Upper lobe of right lung (tissue), 1 donor: ENCODE measurements at regions not wholly inside any gene's neighbourhood (a gene's known extent, or its start where the extent isn't known, plus 50 kb on each side); places are given as distances from the start of the nearest gene placed in this dataset.

Source experiments
- ATAC-seq: fragments of 200-7000 bp; cut with Tn5 transposase; one replicate; pipeline ENCODE4 v1.9.1; 2020; ENCODE audit warnings: mild to moderate bottlenecking, moderate library complexity
- DNase-seq: peaks from one replicate; pipeline ENCODE4 v3.0.0-alpha.2; 2020
- H3K27ac ChIP-seq: fragments of 200-600 bp; one replicate; pipeline ENCODE4 v1.8.0; 2022
- H3K27me3 ChIP-seq: fragments of 200-600 bp; one replicate; pipeline ENCODE4 v1.8.0; 2022; ENCODE audit warnings: mild to moderate bottlenecking
- H3K36me3 ChIP-seq: fragments of 200-600 bp; one replicate; pipeline ENCODE4 v1.8.0; 2022
- H3K4me1 ChIP-seq: fragments of 200-600 bp; one replicate; pipeline ENCODE4 v1.8.0; 2022
- H3K4me3 ChIP-seq: fragments of 200-600 bp; one replicate; pipeline ENCODE4 v1.8.0; 2022; ENCODE audit warnings: mild to moderate bottlenecking
- H3K9me3 ChIP-seq: fragments of 200-600 bp; one replicate; pipeline ENCODE4 v1.8.0; 2022
- intact Hi-C: fragments of 100-400 bp; cut with DNase I; formaldehyde crosslinking; loops from one replicate; pipeline ENCODE4 v1.11.0; 2022
- TF ChIP-seq, protein P1 (sequence below): fragments of 200-600 bp; IDR thresholded peaks from one replicate; pipeline ENCODE4 v1.8.0; 2022; ENCODE audit warnings: antibody characterized with exemption
- donor health status: DM: no; HTN: yes; CAD: no; lungs with severe emphysema.

DNA sequence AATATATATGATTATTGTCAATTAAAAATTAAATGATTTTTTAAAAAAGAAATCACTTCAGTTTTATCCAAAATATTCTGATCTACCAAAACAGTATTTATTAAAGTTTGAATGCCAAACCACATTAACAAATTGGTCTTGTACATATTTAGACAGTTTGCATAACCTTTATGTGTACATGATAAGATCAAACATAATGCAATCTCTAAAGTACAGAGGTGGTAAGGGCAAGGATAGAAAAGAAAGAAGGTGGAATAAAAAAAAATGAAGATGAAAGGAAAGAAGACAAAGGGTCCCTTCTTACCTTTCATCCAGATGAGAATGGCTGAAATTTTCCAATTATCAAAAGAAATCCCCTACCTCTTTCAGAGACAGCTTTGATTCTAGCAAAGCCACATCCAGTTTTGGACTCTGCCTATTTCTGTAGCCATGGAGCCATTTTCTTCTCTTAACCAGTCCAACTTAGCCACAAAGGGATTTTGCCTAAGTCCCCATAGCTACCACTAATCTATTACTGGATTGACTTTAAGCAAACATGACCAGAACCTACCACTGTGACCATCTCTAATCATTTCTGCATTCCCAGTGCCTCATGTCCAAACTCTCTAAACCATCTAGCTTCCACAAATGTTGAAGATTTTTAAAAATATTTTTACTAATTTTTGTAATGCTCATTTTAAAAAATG, 133.3 kb upstream of the TRPM3 start:
- ATAC-seq, result no peak

DNA sequence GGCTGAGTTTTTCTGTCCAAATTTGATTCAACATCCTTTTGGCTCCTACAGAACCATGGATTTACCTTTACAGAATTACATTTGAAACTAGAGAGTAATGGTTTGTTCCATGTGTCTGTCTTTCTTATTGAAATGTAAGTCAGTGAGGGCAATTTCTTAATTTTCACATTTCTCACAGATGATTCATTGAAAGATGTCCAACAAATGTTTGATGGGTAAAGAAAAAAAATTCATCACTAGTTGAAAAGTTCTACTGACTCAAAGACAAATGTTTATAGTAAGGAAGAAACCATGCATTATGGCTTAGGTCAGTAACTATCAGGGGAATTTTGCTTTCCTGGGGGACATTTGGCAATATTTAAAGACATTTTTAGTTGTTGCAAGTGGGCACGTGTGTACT, 131.6 kb upstream of the TRPM3 start:
- Histone ChIP-seq H3K27me3 (no peaks in the 10 kb centered on the region), H3K36me3 (no peaks in the 10 kb centered on the region), H3K27ac (no peak overlapping the region), H3K4me1 (no peaks in the 10 kb centered on the region), H3K4me3 (no peak overlapping the region), H3K9me3 (no peaks in the 10 kb centered on the region)
- TF ChIP-seq, protein P1, sequence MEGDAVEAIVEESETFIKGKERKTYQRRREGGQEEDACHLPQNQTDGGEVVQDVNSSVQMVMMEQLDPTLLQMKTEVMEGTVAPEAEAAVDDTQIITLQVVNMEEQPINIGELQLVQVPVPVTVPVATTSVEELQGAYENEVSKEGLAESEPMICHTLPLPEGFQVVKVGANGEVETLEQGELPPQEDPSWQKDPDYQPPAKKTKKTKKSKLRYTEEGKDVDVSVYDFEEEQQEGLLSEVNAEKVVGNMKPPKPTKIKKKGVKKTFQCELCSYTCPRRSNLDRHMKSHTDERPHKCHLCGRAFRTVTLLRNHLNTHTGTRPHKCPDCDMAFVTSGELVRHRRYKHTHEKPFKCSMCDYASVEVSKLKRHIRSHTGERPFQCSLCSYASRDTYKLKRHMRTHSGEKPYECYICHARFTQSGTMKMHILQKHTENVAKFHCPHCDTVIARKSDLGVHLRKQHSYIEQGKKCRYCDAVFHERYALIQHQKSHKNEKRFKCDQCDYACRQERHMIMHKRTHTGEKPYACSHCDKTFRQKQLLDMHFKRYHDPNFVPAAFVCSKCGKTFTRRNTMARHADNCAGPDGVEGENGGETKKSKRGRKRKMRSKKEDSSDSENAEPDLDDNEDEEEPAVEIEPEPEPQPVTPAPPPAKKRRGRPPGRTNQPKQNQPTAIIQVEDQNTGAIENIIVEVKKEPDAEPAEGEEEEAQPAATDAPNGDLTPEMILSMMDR, result no peak
- intact Hi-C loops, result no loop called here
- DNase-seq (no peak), ATAC-seq (no peak)

More for the DNA sequence above, 133.3 kb upstream of the TRPM3 start:
- Histone ChIP-seq H3K4me1 (no peaks in the 10 kb centered on the region), H3K27me3 (no peaks in the 10 kb centered on the region), H3K27ac (no peak overlapping the region), H3K9me3 (no peaks in the 10 kb centered on the region), H3K4me3 (no peak overlapping the region), H3K36me3 (no peaks in the 10 kb centered on the region)
- intact Hi-C loops, result no loop called here
- TF ChIP-seq, protein P1, result no peak
- no peak for DNase-seq

DNA sequence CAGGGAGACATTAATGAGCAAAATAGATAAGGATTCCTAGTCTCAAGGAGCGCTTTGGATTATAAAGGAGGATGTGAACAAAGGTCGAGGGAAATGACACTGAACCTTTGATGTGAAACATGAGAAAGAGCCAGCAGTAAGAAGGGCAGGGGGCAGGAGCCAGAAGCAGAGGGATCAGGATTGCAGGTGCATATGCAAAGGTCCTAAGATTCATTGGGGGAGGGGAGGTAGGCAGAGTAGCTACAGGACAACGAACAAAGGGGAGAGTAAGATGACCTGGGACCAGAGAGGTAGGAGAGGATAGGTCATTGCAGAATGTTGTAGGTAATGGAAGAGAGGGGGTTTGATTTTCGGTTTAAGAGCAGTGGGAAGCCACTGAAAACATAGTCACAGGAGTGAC, 129.2 kb upstream of the TRPM3 start:
- intact Hi-C loops, result no loop called here
- H3K9me3 ChIP-seq, result no peaks in the 10 kb centered on the region
- no peak overlapping the region for H3K4me3 ChIP-seq
- DNase-seq (no peak), ATAC-seq (no peak)
- no peaks in the 10 kb centered on the region for H3K27me3 ChIP-seq
- no peak overlapping the region for H3K27ac ChIP-seq
- TF ChIP-seq, protein P1, result no peak
- H3K4me1 ChIP-seq, result no peaks in the 10 kb centered on the region
- H3K36me3 ChIP-seq, result no peaks in the 10 kb centered on the region

- TF ChIP-seq, protein P1, result peak; percentile 65
- intact Hi-C loops, result loop anchor here (10.0 kb wide), 1 partner anchor 605 kb away; no protein-coding TSS in a partner anchor
- no peaks in the 10 kb centered on the region for H3K4me1 ChIP-seq
- H3K4me3 ChIP-seq, result no peak overlapping the region
- ATAC-seq (peak; percentile 82), DNase-seq (no peak)
- no peaks in the 10 kb centered on the region for H3K9me3 ChIP-seq
- no peaks in the 10 kb centered on the region for H3K36me3 ChIP-seq
- H3K27me3 ChIP-seq, result no peaks in the 10 kb centered on the region
- H3K27ac ChIP-seq, result no peak overlapping the region
Observed at GRCh38 chr9:71249729-71250317, 128.4 kb upstream of the TRPM3 start.

DNA sequence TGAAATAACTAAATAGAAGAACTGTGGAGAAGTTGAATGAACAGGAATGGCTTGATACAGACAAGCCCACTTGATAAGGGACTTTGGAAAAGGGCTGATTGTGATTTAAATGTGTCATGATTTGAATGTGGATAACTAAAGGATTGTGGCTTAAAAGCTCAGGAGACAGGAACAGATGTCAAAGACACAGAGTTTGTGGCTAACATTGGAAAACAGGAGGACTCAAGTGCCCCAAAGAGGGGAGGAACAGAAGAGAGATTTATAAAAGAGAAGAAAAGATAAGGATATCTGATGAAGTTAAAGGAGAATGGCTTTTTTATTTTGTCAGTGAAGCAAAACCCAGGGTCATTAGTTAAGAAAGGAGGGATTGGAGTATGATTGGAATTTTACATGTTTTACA, 124.2 kb upstream of the TRPM3 start:
- no peak overlapping the region for H3K27ac ChIP-seq
- H3K4me1 ChIP-seq, result no peaks in the 10 kb centered on the region
- H3K9me3 ChIP-seq, result no peaks in the 10 kb centered on the region
- TF ChIP-seq, protein P1, result no peak
- no peak for DNase-seq
- intact Hi-C loops, result loop anchor here (10.0 kb wide), 1 partner anchor 601 kb away; no protein-coding TSS in a partner anchor
- no peak overlapping the region for H3K4me3 ChIP-seq
- H3K27me3 ChIP-seq, result no peaks in the 10 kb centered on the region
- no peak for ATAC-seq
- no peaks in the 10 kb centered on the region for H3K36me3 ChIP-seq
